Psoas muscle (tissue), 7 donors: ENCODE measurements at regions not wholly inside any gene's neighbourhood (a gene's known extent, or its start where the extent isn't known, plus 50 kb on each side); places are given as distances from the start of the nearest gene placed in this dataset.

Source experiments
- ATAC-seq, 4 donors: fragments of 200-7000 bp; cut with Tn5 transposase; one replicate each; pipeline ENCODE4 v1.9.1; 2020; ENCODE audit warnings: moderate library complexity in 3 of 4, mild to moderate bottlenecking in 2 of 4
- DNase-seq, 2 donors: peaks; one replicate each; pipeline ENCODE4 v3.0.0-alpha.2; 2020
- H3K27ac ChIP-seq: fragments of 200-600 bp; one replicate; pipeline ENCODE4 v1.8.0; 2022
- H3K27me3 ChIP-seq, 3 donors: fragments of 200-600 bp in 1 of 3; one replicate each; pipeline versions ENCODE4 v1.6.1 to v1.8.0; 2013 to 2022; ENCODE audit warnings: low read length in 2 of 3, mild to moderate bottlenecking in 2 of 3, moderate library complexity in 1 of 3; ENCODE audit not compliant: insufficient read depth in 3 of 3
- H3K36me3 ChIP-seq, 2 donors: fragments of 200-600 bp in 1 of 2; one replicate each; pipeline versions ENCODE4 v1.6.1 to v1.8.0; 2013 to 2022; ENCODE audit warnings: low read depth in 1 of 2, mild to moderate bottlenecking in 1 of 2, moderate library complexity in 1 of 2; ENCODE audit not compliant: insufficient read depth in 1 of 2
- H3K4me1 ChIP-seq: fragments of 200-600 bp; one replicate; pipeline ENCODE4 v1.8.0; 2022
- H3K4me3 ChIP-seq: fragments of 200-600 bp; one replicate; pipeline ENCODE4 v1.8.0; 2022; ENCODE audit warnings: mild to moderate bottlenecking
- H3K9me3 ChIP-seq: fragments of 200-600 bp; one replicate; pipeline ENCODE4 v1.8.0; 2022
- WGBS, 3 donors: extraction: QIAGEN DNeasy Blood & Tissue Kit; methylation state at CpG; one replicate each; pipeline versions ENCODE4 v1.1.6 to v1.1.7; 2013; 5-methylcytosine and 5-hydroxymethylcytosine counted together
- intact Hi-C, 2 donors: fragments of 100-400 bp; cut with DNase I; formaldehyde crosslinking; loops; one replicate each; pipeline versions ENCODE4 v1.11.0 to v1.14.2; 2022
- TF ChIP-seq, protein P1 (sequence below): fragments of 200-600 bp; IDR thresholded peaks from one replicate; pipeline ENCODE4 v1.8.0; 2022; ENCODE audit warnings: antibody characterized with exemption
- donor health status: healthy with polysubstance abuse.
- donor health status: DM: no; HTN: no; CAD: no; lungs with moderate emphysema.
- donor health status: Bipolar disorder and iron deficiency.
- donor health status: healthy.
- donor health status: DM: yes; HTN: yes; CAD: no.
- donor health status: DM: no; HTN: no; CAD: no.
- donor health status: DM: yes; HTN: yes; CAD: no.

DNA sequence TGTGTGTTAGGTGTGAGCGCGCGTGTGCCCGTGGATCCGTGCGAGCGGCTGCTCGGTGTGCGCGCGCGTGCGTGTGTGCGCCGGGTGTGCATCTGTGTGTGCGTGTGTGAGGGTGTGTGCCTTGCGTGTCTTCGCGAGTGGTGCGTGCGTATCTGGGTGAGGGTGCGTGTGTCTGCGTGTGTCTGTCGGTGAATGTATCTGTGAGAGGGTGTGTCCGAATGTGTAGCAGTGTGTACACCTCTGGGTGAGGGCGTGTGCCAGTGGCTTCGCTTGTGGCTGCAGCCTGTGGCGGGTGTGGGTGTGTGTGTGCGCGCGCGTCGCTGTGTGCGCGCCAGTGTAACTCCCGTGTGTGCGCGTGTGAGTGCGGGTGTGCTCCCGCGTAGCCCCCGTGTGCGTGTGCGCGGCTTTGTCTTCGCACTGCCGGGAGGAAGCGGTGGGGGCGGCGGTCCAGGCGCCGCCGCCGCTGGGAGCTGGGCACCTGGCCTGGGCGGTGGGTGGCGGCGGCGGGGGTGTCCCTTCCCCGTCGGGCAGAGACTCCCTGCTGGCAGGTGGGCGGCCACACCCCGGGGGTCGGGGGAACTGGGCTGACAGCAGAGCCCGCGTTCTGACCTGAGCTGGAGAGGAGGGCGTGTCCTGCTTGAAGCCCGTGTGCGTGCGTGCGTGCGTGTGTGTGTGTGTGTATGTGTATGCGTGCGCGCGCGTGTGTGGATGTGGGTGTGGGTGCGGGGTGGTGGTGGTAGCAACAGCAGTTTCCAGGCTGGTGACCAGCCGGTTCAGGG lies 61.3 kb upstream of the EPB41L1 start:
- H3K36me3 ChIP-seq = no peaks in the 10 kb centered on the region
- intact Hi-C loops = no loop called here
- WGBS, 3 donors = 0 to 1% (median 0%) methylated on average over 68 to 78 of the region's 78 CpGs
- TF ChIP-seq, protein P1, sequence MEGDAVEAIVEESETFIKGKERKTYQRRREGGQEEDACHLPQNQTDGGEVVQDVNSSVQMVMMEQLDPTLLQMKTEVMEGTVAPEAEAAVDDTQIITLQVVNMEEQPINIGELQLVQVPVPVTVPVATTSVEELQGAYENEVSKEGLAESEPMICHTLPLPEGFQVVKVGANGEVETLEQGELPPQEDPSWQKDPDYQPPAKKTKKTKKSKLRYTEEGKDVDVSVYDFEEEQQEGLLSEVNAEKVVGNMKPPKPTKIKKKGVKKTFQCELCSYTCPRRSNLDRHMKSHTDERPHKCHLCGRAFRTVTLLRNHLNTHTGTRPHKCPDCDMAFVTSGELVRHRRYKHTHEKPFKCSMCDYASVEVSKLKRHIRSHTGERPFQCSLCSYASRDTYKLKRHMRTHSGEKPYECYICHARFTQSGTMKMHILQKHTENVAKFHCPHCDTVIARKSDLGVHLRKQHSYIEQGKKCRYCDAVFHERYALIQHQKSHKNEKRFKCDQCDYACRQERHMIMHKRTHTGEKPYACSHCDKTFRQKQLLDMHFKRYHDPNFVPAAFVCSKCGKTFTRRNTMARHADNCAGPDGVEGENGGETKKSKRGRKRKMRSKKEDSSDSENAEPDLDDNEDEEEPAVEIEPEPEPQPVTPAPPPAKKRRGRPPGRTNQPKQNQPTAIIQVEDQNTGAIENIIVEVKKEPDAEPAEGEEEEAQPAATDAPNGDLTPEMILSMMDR = no peak
- peak overlapping the region; percentile 73 for H3K4me3 ChIP-seq
- ATAC-seq (peak; percentile 45 to 59 (median 50)), DNase-seq (peak; percentile 65 to 72)
- H3K27ac ChIP-seq = no peak overlapping the region
- H3K4me1 ChIP-seq = peaks cover 7% of the 10 kb centered on the region
- peaks cover 0 to 45% (median 14%) of the 10 kb centered on the region in 3 donors for H3K27me3 ChIP-seq
- no peaks in the 10 kb centered on the region for H3K9me3 ChIP-seq

DNA sequence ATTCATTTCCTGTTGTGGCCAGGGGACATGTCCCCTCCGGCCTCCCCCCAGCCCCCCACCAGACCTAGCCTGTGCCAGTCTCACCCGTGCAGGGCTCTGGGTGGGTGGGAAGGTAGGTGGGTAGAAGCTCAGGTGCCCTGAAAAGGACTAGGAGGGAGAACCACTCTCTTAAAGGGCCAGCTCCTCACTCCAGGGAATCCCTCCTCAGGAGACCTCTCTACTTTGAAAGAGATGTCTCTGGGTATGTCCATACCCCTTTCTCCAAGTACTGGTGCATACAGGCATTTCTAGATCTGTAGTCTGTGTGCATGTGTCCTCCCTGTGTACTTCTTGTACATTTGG lies 60.8 kb upstream of the EPB41L1 start:
- Histone ChIP-seq H3K27ac (peak overlapping the region; percentile 14), H3K4me1 (peaks cover 7% of the 10 kb centered on the region), H3K9me3 (no peaks in the 10 kb centered on the region), H3K36me3 (no peaks in the 10 kb centered on the region), H3K4me3 (peak overlapping the region; percentile 73), H3K27me3 (peaks cover 0 to 40% (median 14%) of the 10 kb centered on the region in 3 donors)
- 0 to 10% (median 0%) methylated on average over 2 of the region's 2 CpGs for WGBS, 3 donors
- DNase-seq = no peak
- intact Hi-C loops = no loop called here
- TF ChIP-seq, protein P1 = no peak
- no peak for ATAC-seq

DNA sequence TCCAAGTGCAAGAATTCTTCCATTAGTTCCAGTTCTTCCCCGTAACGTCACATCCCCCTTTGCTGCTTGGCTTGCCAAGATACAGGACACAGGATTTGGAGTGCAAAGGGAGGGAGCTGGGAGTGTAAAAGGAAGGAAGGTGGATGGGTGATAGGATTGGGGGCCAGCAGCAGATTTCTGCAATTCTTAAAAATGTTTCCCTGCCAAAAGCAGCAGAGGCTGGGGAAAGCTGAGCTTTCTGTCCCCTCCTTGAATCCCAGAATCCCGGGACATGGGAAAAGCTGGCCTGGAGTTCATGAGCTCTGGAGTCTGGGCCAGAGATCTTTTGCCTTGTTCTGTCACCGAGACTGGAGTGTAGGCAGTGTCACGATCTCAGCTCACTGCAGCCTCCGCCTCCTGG lies 60.0 kb upstream of the EPB41L1 start:
- H3K9me3 ChIP-seq = no peaks in the 10 kb centered on the region
- no peaks in the 10 kb centered on the region for H3K36me3 ChIP-seq
- WGBS, 3 donors = 36 to 44% (median 41%) methylated on average over 6 of the region's 6 CpGs
- TF ChIP-seq, protein P1 = no peak
- no peak for ATAC-seq
- peak overlapping the region; percentile 73 for H3K4me3 ChIP-seq
- intact Hi-C loops = no loop called here
- peak overlapping the region; percentile 14 for H3K27ac ChIP-seq
- no peak for DNase-seq
- H3K27me3 ChIP-seq = peaks cover 0 to 39% (median 14%) of the 10 kb centered on the region in 3 donors
- H3K4me1 ChIP-seq = peaks cover 7% of the 10 kb centered on the region

DNA sequence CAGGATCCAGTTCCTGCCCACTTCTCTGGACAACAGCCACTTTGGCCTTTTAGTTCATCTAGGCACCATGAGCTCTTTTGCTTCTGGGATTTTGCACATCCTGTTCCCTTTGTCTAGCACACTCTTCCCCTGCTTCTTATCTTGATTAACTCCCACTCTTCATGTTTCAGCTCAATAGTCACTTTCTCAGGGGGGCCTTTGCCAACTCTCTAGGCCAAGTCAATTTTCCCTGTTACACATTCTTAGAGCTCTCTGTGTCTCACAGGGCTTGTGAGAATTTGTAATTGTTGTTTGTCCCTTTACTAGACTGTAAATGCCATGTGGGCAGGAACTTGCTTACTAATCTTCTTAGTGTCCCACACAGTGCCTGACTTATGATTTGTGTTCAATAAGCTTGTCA lies 58.1 kb upstream of the EPB41L1 start:
- no peak for DNase-seq
- H3K9me3 ChIP-seq = no peaks in the 10 kb centered on the region
- H3K27ac ChIP-seq = no peak overlapping the region
- ATAC-seq = no peak
- intact Hi-C loops = no loop called here
- H3K4me1 ChIP-seq = peaks cover 7% of the 10 kb centered on the region
- H3K4me3 ChIP-seq = no peak overlapping the region
- no peaks in the 10 kb centered on the region for H3K36me3 ChIP-seq
- TF ChIP-seq, protein P1 = no peak
- peaks cover 0 to 28% (median 14%) of the 10 kb centered on the region in 3 donors for H3K27me3 ChIP-seq
